GM21360 (cell line): ENCODE measurements at regions not wholly inside any gene's neighbourhood (a gene's known extent, or its start where the extent isn't known, plus 50 kb on each side); places are given as distances from the start of the nearest gene placed in this dataset.
A peak's percentile ranks its signal among the peaks of the same experiment; 100 is the strongest.

Source experiments
- ATAC-seq: cut with Tn5 transposase; IDR thresholded peaks from one replicate; pipeline ENCODE4 v1.9.1; 2021; ENCODE audit warnings: mild to moderate bottlenecking, moderate library complexity; ENCODE audit not compliant: unreplicated experiment

GRCh38 chr19:29263305-29264135, 50.6 kb upstream of the UQCRFS1 start:
- ATAC-seq, result no peak

GRCh38 chr19:29264897-29265296, 51.9 kb upstream of the UQCRFS1 start:
- no peak for ATAC-seq

DNA sequence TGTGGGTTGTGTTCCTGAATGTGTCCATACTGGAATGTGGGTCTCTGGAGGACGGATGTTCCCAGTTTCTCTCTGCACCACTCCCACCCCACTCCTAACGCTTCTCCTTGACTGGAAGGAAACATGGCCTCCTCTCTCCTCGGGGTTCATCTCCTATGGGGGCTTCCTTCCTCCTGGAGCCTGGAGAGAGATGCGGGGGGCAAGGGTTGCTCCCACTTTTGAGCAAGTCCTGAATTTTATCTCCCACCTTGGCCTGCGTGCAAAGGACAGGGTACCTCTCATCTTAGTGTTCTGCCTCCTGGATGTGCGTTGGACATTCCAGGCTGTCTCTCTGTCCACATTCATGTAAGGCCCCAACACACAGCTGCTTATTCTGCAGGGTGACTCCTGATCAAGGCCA, 52.5 kb upstream of the UQCRFS1 start:
- ATAC-seq, result no peak

GRCh38 chr19:29266001-29266400, 53.0 kb upstream of the UQCRFS1 start:
- no peak for ATAC-seq

GRCh38 chr19:29266603-29267002, 53.7 kb upstream of the UQCRFS1 start:
- no peak for ATAC-seq

DNA sequence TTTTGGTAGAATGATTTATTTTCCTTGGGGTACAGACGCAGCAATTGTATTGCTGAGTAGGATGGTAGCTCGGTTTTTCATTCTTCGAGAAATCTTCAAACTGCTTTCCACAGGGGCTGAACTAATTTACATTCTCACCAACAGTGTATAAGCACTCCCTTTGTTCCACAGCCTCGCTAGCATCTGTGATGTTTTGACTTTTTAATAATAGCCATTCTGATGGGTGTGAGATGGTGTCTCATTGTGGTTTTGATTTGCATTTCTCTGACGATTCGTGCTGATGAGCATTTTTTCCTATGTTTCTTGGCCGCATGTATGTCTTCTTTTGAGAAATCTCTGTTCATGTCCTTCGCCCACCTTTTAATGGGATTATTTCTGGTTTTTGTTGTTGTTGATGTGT, 54.8 kb upstream of the UQCRFS1 start:
- no peak for ATAC-seq

- no peak for ATAC-seq
These were observed 55.2 kb upstream of the UQCRFS1 start for GRCh38 chr19:29268103-29268502.

DNA sequence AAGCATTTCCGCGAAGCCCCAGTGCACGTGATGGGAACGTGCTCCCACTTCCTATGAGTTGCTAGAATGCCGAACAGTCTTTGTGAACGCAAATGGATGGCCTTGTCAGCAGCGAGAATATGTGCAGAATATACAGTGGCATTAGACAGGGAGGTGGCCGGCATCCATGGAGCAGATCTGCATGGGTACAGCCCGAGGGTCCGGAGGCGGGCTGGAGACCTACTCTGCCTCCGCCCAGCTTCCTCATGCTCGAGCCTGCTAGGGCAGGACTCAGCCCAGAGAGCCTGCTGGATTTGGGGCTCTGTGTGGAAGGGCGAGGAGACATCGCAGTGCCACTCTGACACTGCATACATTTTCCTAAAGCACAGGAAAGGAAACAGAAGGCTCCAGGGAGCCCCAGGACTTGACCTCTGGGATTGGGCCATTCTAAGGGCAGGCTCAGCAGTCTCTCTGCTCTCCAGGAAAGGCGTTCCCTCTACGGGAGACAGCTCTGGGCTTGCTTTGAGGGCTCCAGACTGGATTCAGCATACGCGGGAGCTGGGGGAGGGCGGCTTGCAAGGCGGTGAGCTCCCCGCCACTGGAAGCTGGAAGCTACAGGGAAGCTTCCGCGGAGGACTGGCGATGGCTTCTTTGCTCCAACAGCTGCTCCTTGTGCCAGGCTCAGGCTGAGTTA, 55.9 kb upstream of the UQCRFS1 start:
- no peak for ATAC-seq

DNA sequence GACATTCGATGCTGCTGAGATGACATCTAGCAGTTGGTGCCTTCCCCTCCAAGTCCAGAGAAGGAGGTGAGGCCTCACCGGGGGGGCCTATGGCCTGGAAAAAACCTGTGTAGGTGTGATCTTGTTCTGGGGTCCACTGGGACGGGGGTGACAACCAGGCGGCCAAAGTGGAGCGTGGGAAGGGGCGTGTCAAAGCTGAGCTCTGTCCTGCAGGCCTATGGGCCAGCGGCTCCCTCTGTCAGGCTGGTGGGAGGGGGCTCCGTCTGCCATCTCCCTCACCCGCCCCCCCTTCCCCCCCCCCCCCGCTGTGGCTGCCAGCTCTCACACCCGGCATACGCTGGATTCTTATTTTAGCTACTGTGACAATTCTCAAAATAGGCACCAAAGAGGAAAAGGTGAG, 56.7 kb upstream of the UQCRFS1 start:
- no peak for ATAC-seq

- ATAC-seq, result no peak
These were observed 58.4 kb upstream of the UQCRFS1 start for GRCh38 chr19:29271341-29271740.

DNA sequence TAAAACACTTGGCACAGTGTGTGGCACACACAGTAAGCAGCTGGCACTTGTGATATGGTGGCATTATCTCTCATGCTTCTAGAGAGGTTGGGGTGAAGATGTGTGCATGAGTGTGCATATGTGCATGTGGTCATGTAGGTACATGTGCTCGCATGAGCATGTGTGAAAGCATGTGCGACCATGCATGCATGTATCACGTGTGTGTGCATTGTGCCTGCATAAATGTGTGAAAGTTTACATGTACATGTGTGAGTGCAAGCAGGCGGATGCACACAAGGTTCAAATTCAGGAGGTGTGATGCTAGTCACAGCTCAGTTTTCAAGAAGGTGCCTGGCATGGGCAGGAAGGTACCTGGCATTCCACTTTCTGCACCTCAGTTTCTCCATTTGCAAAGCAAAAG, 59.0 kb upstream of the UQCRFS1 start:
- no peak for ATAC-seq

DNA sequence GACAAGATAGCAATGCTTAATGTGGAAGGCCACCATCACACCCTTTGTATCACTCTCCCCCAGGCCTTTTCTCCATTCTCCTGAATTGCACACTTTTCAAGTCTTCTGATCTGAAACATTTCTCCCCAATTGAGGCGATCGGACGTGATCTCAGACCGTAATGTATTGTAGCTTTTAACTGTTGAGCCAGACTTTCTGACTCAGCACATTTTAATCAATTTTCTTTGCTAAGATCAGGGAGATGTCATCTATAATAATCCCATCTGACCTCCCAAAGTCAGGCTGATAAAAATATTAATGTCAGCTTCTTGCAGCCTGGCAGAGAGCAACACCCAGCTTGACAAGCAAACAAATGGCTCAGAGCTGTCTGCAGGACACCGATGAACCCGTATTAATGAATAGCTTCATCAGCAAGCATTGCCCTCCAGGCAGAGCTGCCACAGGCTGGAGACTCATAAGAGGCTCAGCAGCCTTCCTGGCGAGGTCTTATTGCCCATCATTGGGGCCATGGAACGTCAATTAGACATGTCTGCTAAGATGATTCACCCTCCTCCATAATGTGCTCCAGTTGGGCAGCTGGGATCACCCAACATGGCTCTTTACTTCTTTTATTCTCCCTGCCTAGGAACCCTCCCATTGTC, 60.2 kb upstream of the UQCRFS1 start:
- ATAC-seq, result no peak

DNA sequence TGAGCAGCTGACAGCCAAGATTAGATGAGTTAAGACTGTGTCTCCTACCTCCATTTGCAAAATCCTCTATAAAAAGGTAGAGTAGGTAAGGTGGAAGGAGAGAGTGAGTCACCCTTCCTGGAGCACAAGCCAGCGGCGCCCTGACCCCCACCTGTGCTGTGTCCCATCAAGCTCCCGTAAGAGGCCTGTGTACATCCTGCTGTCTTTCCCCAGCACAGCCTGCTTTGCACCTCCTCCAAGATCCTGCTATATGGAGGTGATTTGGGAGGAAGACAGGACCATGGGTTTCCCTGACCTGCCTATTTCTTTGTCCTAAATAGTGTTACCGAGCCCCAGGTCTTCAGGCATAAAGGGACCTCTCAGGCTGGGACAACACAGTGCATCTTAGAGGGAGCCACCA, 62.3 kb upstream of the UQCRFS1 start:
- no peak for ATAC-seq

- ATAC-seq, result peak; percentile 95
These were observed 64.2 kb upstream of the UQCRFS1 start for GRCh38 chr19:29277102-29277501.

- ATAC-seq, result no peak
These were observed 65.8 kb upstream of the UQCRFS1 start for GRCh38 chr19:29278716-29279115.

DNA sequence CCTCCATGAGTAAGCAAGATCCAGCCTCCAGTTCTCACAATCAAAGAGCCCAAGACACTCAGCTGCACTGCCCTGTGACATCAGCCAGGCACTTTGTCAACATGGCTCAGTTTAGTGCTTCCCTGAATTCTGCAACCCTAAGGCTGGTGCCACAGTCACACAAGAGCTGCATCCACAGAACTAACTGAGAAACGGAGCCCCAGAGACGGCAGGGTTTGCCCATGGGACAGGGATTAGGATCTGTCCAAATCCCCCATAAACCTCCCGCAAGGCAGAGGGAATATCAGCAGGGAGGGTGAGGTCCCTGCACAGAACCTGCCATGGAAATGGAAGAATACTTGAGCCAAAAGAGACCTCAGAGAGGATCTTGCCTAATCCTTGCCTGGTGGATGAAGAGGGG, 70.4 kb upstream of the UQCRFS1 start:
- ATAC-seq, result no peak

DNA sequence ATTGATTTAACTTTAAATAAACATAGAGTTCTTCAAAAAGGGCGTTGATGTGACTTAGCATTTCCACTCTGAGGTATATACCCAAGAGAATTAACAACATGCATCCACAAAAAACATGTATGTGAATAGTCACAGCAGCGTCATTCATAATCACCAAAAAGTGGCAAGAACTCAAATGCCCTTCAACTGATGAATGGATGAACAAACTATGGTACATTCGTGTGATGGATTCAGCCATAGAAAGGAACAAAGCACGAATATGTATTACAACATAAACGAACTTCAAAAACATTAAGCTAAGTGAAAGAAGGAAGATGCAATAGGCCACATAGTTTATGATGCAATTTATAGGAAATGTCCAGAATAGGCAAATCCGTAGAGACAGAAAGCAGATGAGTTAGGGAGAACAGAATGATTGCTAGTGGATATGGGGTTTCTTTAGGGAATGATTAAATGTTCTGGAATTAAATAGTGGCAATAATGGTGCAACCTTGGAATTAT, 72.3 kb upstream of the UQCRFS1 start:
- ATAC-seq, result no peak

- no peak for ATAC-seq
These were observed 72.9 kb upstream of the UQCRFS1 start for GRCh38 chr19:29285878-29286277.

- ATAC-seq, result no peak
These were observed 74.1 kb upstream of the UQCRFS1 start for GRCh38 chr19:29287061-29287460.

- no peak for ATAC-seq
These were observed 75.3 kb upstream of the UQCRFS1 start for GRCh38 chr19:29288256-29288655.

DNA sequence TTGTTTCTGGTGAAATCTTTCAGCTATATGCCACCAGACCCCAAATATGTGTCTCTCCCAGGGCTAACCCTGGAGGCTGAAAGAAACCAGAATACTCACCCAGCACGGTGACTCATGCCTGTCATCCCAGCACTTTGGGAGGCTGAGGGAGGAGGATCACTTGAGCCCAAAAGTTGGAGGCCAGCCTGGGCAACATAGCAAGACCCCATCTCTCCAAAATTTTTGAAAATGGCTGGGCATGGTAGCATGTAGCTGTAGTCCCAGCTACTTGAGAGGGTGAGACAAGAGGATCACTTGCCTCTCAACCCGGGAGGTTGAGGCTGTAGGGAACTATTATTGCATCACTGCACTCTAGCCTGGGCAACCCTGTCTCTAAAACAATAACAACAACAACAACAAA, 76.1 kb upstream of the UQCRFS1 start:
- ATAC-seq, result no peak

- no peak for ATAC-seq
These were observed 77.9 kb upstream of the UQCRFS1 start for GRCh38 chr19:29290853-29291252.
